ENCODE measurements at regions not wholly inside any gene's neighbourhood (a gene's known extent, or its start where the extent isn't known, plus 50 kb on each side); places are given as distances from the start of the nearest gene placed in this dataset.
A peak's percentile ranks its signal among the peaks of the same experiment; 100 is the strongest.

- DNase-seq (ENCODE audit: low spot score in 2 of 2), result no peak
- 66 to 76% methylated on average over 7 of the region's 7 CpGs for WGBS, 2 donors
- Histone ChIP-seq H3K4me3 (no peak overlapping the region), H3K4me1 (peaks cover 0 to 27% (median 3%) of the 10 kb centered on the region in 4 donors), H3K27me3 (no peaks in the 10 kb centered on the region), H3K36me3 (no peaks in the 10 kb centered on the region), H3K27ac (no peak overlapping the region), H3K9me3 (no peaks in the 10 kb centered on the region)
- TF ChIP-seq POLR2A (IDR thresholded peaks at IDR 0.05), result no peak
- TF ChIP-seq CTCF (IDR thresholded peaks at IDR 0.05), result no peak
- TF ChIP-seq EP300 (IDR thresholded peaks at IDR 0.05), result no peak
Observed at GRCh38 chr5:110338341-110339083, 388.0 kb downstream of the TMEM232 start.

- Histone ChIP-seq H3K4me3 (no peak overlapping the region), H3K9me3 (no peaks in the 10 kb centered on the region), H3K36me3 (no peaks in the 10 kb centered on the region), H3K4me1 (peaks cover 0 to 27% (median 3%) of the 10 kb centered on the region in 4 donors), H3K27ac (no peak overlapping the region), H3K27me3 (no peaks in the 10 kb centered on the region)
- no peak for DNase-seq (ENCODE audit: low spot score in 2 of 2)
- 93 to 100% methylated on average over 2 of the region's 2 CpGs for WGBS, 2 donors
- TF ChIP-seq EP300 (IDR thresholded peaks at IDR 0.05) (no peak), CTCF (IDR thresholded peaks at IDR 0.05) (no peak), POLR2A (IDR thresholded peaks at IDR 0.05) (no peak)
Observed at GRCh38 chr5:110339399-110339798, 387.1 kb downstream of the TMEM232 start.

GRCh38 chr5:110341836-110342235 lies 384.6 kb downstream of the TMEM232 start:
- no peaks in the 10 kb centered on the region for H3K36me3 ChIP-seq
- H3K4me1 ChIP-seq, result peaks cover 0 to 27% (median 3%) of the 10 kb centered on the region in 4 donors
- H3K4me3 ChIP-seq, result no peak overlapping the region
- H3K9me3 ChIP-seq, result no peaks in the 10 kb centered on the region
- WGBS, 2 donors, result 83 to 85% methylated on average over 2 of the region's 2 CpGs
- no peaks in the 10 kb centered on the region for H3K27me3 ChIP-seq
- H3K27ac ChIP-seq, result peak overlapping the region in 1 of 4 donors; percentile 72
- TF ChIP-seq CTCF (IDR thresholded peaks at IDR 0.05), result no peak
- DNase-seq (ENCODE audit: low spot score in 2 of 2), result no peak

- peak in 1 of 2 donors; percentile 25 for DNase-seq (ENCODE audit: low spot score in 2 of 2)
- no peaks in the 10 kb centered on the region for H3K9me3 ChIP-seq
- H3K4me3 ChIP-seq, result no peak overlapping the region
- H3K27ac ChIP-seq, result peak overlapping the region in 1 of 4 donors; percentile 16
- TF ChIP-seq POLR2A (IDR thresholded peaks at IDR 0.05), result no peak
- peak in 1 of 2 donors; percentile 29 for TF ChIP-seq EP300 (IDR thresholded peaks at IDR 0.05)
- H3K27me3 ChIP-seq, result no peaks in the 10 kb centered on the region
- peaks cover 0 to 27% (median 3%) of the 10 kb centered on the region in 4 donors for H3K4me1 ChIP-seq
- no peaks in the 10 kb centered on the region for H3K36me3 ChIP-seq
- WGBS, 2 donors, result 8 to 26% methylated on average over 1 of the region's 1 CpG
Observed at GRCh38 chr5:110342683-110343082, 383.8 kb downstream of the TMEM232 start.

GRCh38 chr5:110343616-110344015 lies 382.9 kb downstream of the TMEM232 start:
- 94 to 96% methylated on average over 1 of the region's 1 CpG for WGBS, 2 donors
- no peaks in the 10 kb centered on the region for H3K36me3 ChIP-seq
- no peak overlapping the region for H3K27ac ChIP-seq
- H3K9me3 ChIP-seq, result no peaks in the 10 kb centered on the region
- TF ChIP-seq POLR2A (IDR thresholded peaks at IDR 0.05) (no peak), EP300 (IDR thresholded peaks at IDR 0.05) (no peak), CTCF (IDR thresholded peaks at IDR 0.05) (no peak)
- H3K27me3 ChIP-seq, result no peaks in the 10 kb centered on the region
- no peak for DNase-seq (ENCODE audit: low spot score in 2 of 2)
- peaks cover 0 to 27% (median 3%) of the 10 kb centered on the region in 4 donors for H3K4me1 ChIP-seq
- H3K4me3 ChIP-seq, result no peak overlapping the region
